Activated CD4-positive, alpha-beta T cell treated with anti-CD3 and anti-CD28 coated beads, Interleukin-2, Interleukin-6, amounts not matched to agents 100 ng/mL and 50 ng/mL, durations not matched to agents 16 hours and 8 hours (primary cell): ENCODE measurements at regions not wholly inside any gene's neighbourhood (a gene's known extent, or its start where the extent isn't known, plus 50 kb on each side); places are given as distances from the start of the nearest gene placed in this dataset.

Source experiments
- DNase-seq: peaks from one replicate; pipeline ENCODE4 v3.0.0-alpha.2; 2020

- no peak for DNase-seq
These were observed 96.2 kb downstream of the EMX2 start for GRCh38 chr10:117638664-117639200.

- no peak for DNase-seq
These were observed 97.9 kb downstream of the EMX2 start for GRCh38 chr10:117640406-117640805.

- no peak for DNase-seq
These were observed 104.2 kb downstream of the EMX2 start for GRCh38 chr10:117646718-117647117.

- no peak for DNase-seq
These were observed 104.8 kb downstream of the EMX2 start for GRCh38 chr10:117647306-117647705.

GRCh38 chr10:117651121-117651520 is 108.6 kb downstream of the EMX2 start:
- DNase-seq: no peak

- peak; percentile 23 for DNase-seq
These were observed 110.0 kb downstream of the EMX2 start for GRCh38 chr10:117652228-117653169.

- peak; percentile 90 for DNase-seq
These were observed 110.6 kb downstream of the EMX2 start for GRCh38 chr10:117653170-117653515.

GRCh38 chr10:117654105-117654504 is 111.6 kb downstream of the EMX2 start:
- DNase-seq: peak; percentile 16

- DNase-seq: peak; percentile 24
These were observed 114.1 kb downstream of the EMX2 start for GRCh38 chr10:117656385-117657367.

- no peak for DNase-seq
These were observed 118.8 kb downstream of the EMX2 start for GRCh38 chr10:117661316-117661715.

GRCh38 chr10:117662126-117662525 is 119.6 kb downstream of the EMX2 start:
- no peak for DNase-seq

- no peak for DNase-seq
These were observed 120.4 kb downstream of the EMX2 start for GRCh38 chr10:117662751-117663540.

GRCh38 chr10:117663750-117664149 is 121.2 kb downstream of the EMX2 start:
- DNase-seq: peak; percentile 67

GRCh38 chr10:117664288-117664687 is 121.7 kb downstream of the EMX2 start:
- no peak for DNase-seq

GRCh38 chr10:117666166-117666565 is 123.6 kb downstream of the EMX2 start:
- DNase-seq: no peak

GRCh38 chr10:117666965-117667364 is 124.4 kb downstream of the EMX2 start:
- no peak for DNase-seq

- no peak for DNase-seq
These were observed 125.3 kb downstream of the EMX2 start for GRCh38 chr10:117667831-117668230.

GRCh38 chr10:117668327-117669008 is 125.9 kb downstream of the EMX2 start:
- no peak for DNase-seq

GRCh38 chr10:117669122-117669521 is 126.6 kb downstream of the EMX2 start:
- DNase-seq: no peak

- DNase-seq: no peak
These were observed 127.8 kb downstream of the EMX2 start for GRCh38 chr10:117670116-117670904.
